DOHH2 (cell line): ENCODE measurements at regions not wholly inside any gene's neighbourhood (a gene's known extent, or its start where the extent isn't known, plus 50 kb on each side); places are given as distances from the start of the nearest gene placed in this dataset.

ENCODE experiments used
- H3F3A ChIP-seq: fragments of 200-600 bp; sonication (generic), shearing (Covaris generic); 2 replicates; pipeline ENCODE4 v1.6.0; 2016; ENCODE audit warnings: antibody characterized with exemption, mild to moderate bottlenecking; ENCODE audit not compliant: control insufficient read depth, insufficient read depth
- H3K27ac ChIP-seq: fragments of 200-600 bp; sonication (generic); 2 replicates; pipeline ENCODE4 v1.5.1; 2014; ENCODE audit warnings: low read depth, mild to moderate bottlenecking, low read length, moderate library complexity
- H3K27me3 ChIP-seq: fragments of 200-600 bp; sonication (generic); 2 replicates; pipeline ENCODE4 v1.6.1; 2014; ENCODE audit warnings: mild to moderate bottlenecking, low read length, mixed read lengths; ENCODE audit not compliant: control insufficient read depth
- H3K36me3 ChIP-seq: fragments of 200-600 bp; sonication (generic); 2 replicates; pipeline ENCODE4 v1.6.1; 2014; ENCODE audit warnings: mild to moderate bottlenecking, low read length, moderate library complexity, mixed read lengths; ENCODE audit not compliant: control insufficient read depth
- H3K4me1 ChIP-seq: fragments of 200-600 bp; sonication (generic); 2 replicates; pipeline ENCODE4 v1.6.1; 2014; ENCODE audit warnings: mild to moderate bottlenecking, low read length, mixed read lengths; ENCODE audit not compliant: control insufficient read depth
- H3K4me2 ChIP-seq: fragments of 200-600 bp; sonication (generic); 2 replicates; pipeline ENCODE4 v1.6.0; 2014; ENCODE audit warnings: mild to moderate bottlenecking, low read length, moderate library complexity
- H3K4me3 ChIP-seq: fragments of 200-600 bp; sonication (generic); 2 replicates; pipeline ENCODE4 v1.5.1; 2014; ENCODE audit warnings: mild to moderate bottlenecking, low read length, mixed read lengths
- H3K79me2 ChIP-seq: fragments of 200-600 bp; sonication (generic); 2 replicates; pipeline ENCODE4 v1.6.1; 2014; ENCODE audit warnings: mild to moderate bottlenecking, low read length, mixed read lengths; ENCODE audit not compliant: control insufficient read depth
- H3K9me2 ChIP-seq: fragments of 200-600 bp; sonication (generic); replicated peaks from 2 replicates; pipeline ENCODE4 v1.6.1; 2014; ENCODE audit warnings: mild to moderate bottlenecking, low read length, mixed read lengths; ENCODE audit not compliant: control insufficient read depth
- H3K9me3 ChIP-seq: fragments of 200-600 bp; sonication (generic); 2 replicates; pipeline ENCODE4 v1.6.1; 2014; ENCODE audit warnings: antibody characterized with exemption, low read length, mixed read lengths; ENCODE audit not compliant: control insufficient read depth, insufficient read depth
- H4K20me1 ChIP-seq: fragments of 200-600 bp; sonication (generic); 2 replicates; pipeline ENCODE4 v1.6.0; 2014; ENCODE audit warnings: low read depth, mild to moderate bottlenecking, antibody characterized with exemption, low read length, moderate library complexity; ENCODE audit not compliant: control insufficient read depth, insufficient read depth
- EZH2phosphoT487 ChIP-seq: fragments of 200-600 bp; sonication (generic); IDR thresholded peaks from 2 replicates; pipeline ENCODE4 v1.6.1; 2017; ENCODE audit warnings: borderline replicate concordance, mild to moderate bottlenecking, antibody characterized with exemption, low read length, moderate library complexity, mixed read lengths
- TF ChIP-seq, protein P1 (sequence below): fragments of 200-600 bp; sonication (generic); IDR thresholded peaks from one replicate; pipeline ENCODE4 v1.5.1; 2014; ENCODE audit warnings: antibody characterized with exemption, mild to moderate bottlenecking, low read depth, low read length; ENCODE audit not compliant: poor library complexity, severe bottlenecking

DNA sequence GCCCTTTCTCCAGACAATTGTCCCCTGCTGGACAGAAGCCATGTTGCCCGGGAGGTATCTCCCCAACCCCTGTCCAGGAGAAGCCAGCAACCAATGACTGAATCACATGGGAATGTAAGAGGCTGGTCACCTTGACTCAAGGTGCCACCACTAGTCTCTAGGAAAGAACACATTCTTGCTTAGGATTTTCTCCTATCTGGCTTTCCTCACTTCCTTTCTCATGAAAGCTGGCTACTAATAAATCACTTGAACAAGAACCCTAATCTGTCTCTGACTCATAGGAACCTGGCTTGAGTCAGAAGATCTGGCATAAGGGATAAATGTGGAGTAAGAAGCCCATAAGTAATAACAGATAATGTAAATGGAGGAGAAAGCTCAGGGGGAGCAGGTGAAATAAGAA is 101.4 kb upstream of the C11orf87 start:
- H3K27ac ChIP-seq, result no peak overlapping the region
- no peaks in the 10 kb centered on the region for H3K4me1 ChIP-seq
- no peak overlapping the region for H3K4me3 ChIP-seq
- TF ChIP-seq EZH2phosphoT487, result no peak
- TF ChIP-seq, protein P1, sequence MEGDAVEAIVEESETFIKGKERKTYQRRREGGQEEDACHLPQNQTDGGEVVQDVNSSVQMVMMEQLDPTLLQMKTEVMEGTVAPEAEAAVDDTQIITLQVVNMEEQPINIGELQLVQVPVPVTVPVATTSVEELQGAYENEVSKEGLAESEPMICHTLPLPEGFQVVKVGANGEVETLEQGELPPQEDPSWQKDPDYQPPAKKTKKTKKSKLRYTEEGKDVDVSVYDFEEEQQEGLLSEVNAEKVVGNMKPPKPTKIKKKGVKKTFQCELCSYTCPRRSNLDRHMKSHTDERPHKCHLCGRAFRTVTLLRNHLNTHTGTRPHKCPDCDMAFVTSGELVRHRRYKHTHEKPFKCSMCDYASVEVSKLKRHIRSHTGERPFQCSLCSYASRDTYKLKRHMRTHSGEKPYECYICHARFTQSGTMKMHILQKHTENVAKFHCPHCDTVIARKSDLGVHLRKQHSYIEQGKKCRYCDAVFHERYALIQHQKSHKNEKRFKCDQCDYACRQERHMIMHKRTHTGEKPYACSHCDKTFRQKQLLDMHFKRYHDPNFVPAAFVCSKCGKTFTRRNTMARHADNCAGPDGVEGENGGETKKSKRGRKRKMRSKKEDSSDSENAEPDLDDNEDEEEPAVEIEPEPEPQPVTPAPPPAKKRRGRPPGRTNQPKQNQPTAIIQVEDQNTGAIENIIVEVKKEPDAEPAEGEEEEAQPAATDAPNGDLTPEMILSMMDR, result no peak
- H3F3A ChIP-seq, result no peaks in the 10 kb centered on the region
- H3K27me3 ChIP-seq, result no peaks in the 10 kb centered on the region
- H3K9me2 ChIP-seq, result no peaks in the 10 kb centered on the region
- H3K4me2 ChIP-seq, result no peak overlapping the region
- no peaks in the 10 kb centered on the region for H3K79me2 ChIP-seq
- H3K36me3 ChIP-seq, result no peaks in the 10 kb centered on the region
- no peaks in the 10 kb centered on the region for H3K9me3 ChIP-seq
- H4K20me1 ChIP-seq, result no peaks in the 10 kb centered on the region

- H4K20me1 ChIP-seq, result no peaks in the 10 kb centered on the region
- no peak for TF ChIP-seq EZH2phosphoT487
- TF ChIP-seq, protein P1, result no peak
Measured at GRCh38 chr11:109326781-109327180, 95.2 kb upstream of the C11orf87 start.

GRCh38 chr11:109329716-109330115 is 92.3 kb upstream of the C11orf87 start:
- Histone ChIP-seq H3K4me2 (no peak overlapping the region), H3K9me3 (no peaks in the 10 kb centered on the region), H3K4me3 (no peak overlapping the region), H4K20me1 (no peaks in the 10 kb centered on the region), H3F3A (no peaks in the 10 kb centered on the region), H3K79me2 (no peaks in the 10 kb centered on the region), H3K27me3 (no peaks in the 10 kb centered on the region), H3K36me3 (no peaks in the 10 kb centered on the region), H3K27ac (no peak overlapping the region), H3K9me2 (no peaks in the 10 kb centered on the region), H3K4me1 (no peaks in the 10 kb centered on the region)
- no peak for TF ChIP-seq EZH2phosphoT487
- TF ChIP-seq, protein P1, result no peak

More at GRCh38 chr11:109326781-109327180, 95.2 kb upstream of the C11orf87 start:
- Histone ChIP-seq H3K4me1 (no peaks in the 10 kb centered on the region), H3K4me3 (no peak overlapping the region), H3F3A (no peaks in the 10 kb centered on the region), H3K27me3 (no peaks in the 10 kb centered on the region), H3K4me2 (no peak overlapping the region), H3K9me2 (no peaks in the 10 kb centered on the region), H3K36me3 (no peaks in the 10 kb centered on the region), H3K9me3 (no peaks in the 10 kb centered on the region), H3K79me2 (no peaks in the 10 kb centered on the region), H3K27ac (no peak overlapping the region)

DNA sequence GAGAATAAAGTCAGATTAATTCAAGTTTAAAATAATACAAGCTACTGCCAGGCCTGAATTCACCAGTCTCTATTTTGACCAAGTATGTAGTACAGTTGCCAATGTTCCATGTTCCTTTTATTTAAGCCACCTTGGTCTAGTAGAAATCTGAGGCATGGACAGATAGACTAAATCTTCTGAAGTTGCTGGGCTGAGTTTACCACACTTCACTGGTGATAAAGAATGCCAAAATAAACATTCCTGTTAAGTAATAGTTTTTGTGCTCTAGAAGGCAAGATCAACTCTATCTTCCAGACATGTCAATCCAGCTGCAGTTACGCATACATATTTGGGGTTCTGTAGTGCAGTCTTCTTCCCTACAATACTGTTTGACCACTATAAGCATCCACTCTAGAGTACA is 83.9 kb upstream of the C11orf87 start:
- Histone ChIP-seq H3K36me3 (no peaks in the 10 kb centered on the region), H3K4me3 (no peak overlapping the region), H3F3A (no peaks in the 10 kb centered on the region), H3K4me2 (no peak overlapping the region), H3K9me3 (no peaks in the 10 kb centered on the region), H3K9me2 (no peaks in the 10 kb centered on the region), H3K79me2 (no peaks in the 10 kb centered on the region), H3K4me1 (no peaks in the 10 kb centered on the region), H4K20me1 (no peaks in the 10 kb centered on the region), H3K27ac (no peak overlapping the region), H3K27me3 (no peaks in the 10 kb centered on the region)
- no peak for TF ChIP-seq EZH2phosphoT487
- TF ChIP-seq, protein P1, result no peak
